B cell (primary cell): ENCODE measurements at regions not wholly inside any gene's neighbourhood (a gene's known extent, or its start where the extent isn't known, plus 50 kb on each side); places are given as distances from the start of the nearest gene placed in this dataset.

ENCODE experiments used
- CTCF ChIP-seq: fragments of 200-600 bp; IDR thresholded peaks from one replicate; pipeline ENCODE4 v1.8.0; 2022; ENCODE audit warnings: antibody characterized with exemption, mild to moderate bottlenecking
- EZH2 ChIP-seq: IDR thresholded peaks from 2 replicates; pipeline ENCODE4 v1.6.1; 2012; ENCODE audit warnings: borderline replicate concordance, low read depth, mild to moderate bottlenecking, moderate library complexity, low read length; ENCODE audit not compliant: insufficient read depth, poor library complexity, severe bottlenecking

GRCh38 chr5:126189862-126190261 is 233.3 kb upstream of the GRAMD2B start:
- TF ChIP-seq CTCF (no peak), EZH2 (no peak)
